ENCODE measurements at regions not wholly inside any gene's neighbourhood (a gene's known extent, or its start where the extent isn't known, plus 50 kb on each side); places are given as distances from the start of the nearest gene placed in this dataset.

DNA sequence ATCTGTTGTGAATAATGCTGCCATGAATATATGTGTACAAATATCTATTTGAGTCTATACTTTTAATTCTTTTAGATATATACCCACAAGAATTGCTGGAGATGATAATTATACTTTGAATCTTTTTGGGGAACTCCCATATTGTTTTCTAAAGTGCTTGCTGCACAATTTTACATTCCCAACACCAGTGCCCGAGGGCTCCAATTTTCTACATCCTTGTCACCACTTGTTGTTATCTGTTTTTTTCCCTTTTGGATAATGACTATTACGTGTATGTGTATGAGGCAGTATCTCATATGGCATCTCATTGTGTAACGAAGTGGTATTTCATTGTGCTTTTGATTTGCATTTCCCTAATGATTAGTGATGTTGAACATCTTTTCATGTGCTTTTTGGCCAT lies 127.1 kb downstream of the SUDS3 start:
- intact Hi-C loops (cut with DNase I): no loop called here
- no peak for TF ChIP-seq EP300 (IDR thresholded peaks at IDR 0.05)
- TF ChIP-seq, protein P1, sequence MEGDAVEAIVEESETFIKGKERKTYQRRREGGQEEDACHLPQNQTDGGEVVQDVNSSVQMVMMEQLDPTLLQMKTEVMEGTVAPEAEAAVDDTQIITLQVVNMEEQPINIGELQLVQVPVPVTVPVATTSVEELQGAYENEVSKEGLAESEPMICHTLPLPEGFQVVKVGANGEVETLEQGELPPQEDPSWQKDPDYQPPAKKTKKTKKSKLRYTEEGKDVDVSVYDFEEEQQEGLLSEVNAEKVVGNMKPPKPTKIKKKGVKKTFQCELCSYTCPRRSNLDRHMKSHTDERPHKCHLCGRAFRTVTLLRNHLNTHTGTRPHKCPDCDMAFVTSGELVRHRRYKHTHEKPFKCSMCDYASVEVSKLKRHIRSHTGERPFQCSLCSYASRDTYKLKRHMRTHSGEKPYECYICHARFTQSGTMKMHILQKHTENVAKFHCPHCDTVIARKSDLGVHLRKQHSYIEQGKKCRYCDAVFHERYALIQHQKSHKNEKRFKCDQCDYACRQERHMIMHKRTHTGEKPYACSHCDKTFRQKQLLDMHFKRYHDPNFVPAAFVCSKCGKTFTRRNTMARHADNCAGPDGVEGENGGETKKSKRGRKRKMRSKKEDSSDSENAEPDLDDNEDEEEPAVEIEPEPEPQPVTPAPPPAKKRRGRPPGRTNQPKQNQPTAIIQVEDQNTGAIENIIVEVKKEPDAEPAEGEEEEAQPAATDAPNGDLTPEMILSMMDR (IDR thresholded peaks at IDR 0.05): no peak
- no peak for TF ChIP-seq POLR2AphosphoS5 (IDR thresholded peaks at IDR 0.05)
- no peak for TF ChIP-seq POLR2A (IDR thresholded peaks at IDR 0.05; ENCODE audit: low read depth)
- Histone ChIP-seq H3K27me3 (no peaks in the 10 kb centered on the region), H3K9me3 (peaks cover 0 to 4% (median 0%) of the 10 kb centered on the region in 4 donors), H3K4me3 (no peak overlapping the region), H3K27ac (replicated peaks in 1 of 4) (no peak overlapping the region), H3K36me3 (no peaks in the 10 kb centered on the region), H3K4me1 (peaks cover under 1 to 9% (median 6%) of the 10 kb centered on the region in 4 donors)
- 91% methylated on average over 3 of the region's 3 CpGs for whole genome bisulfite sequencing
- DNase-seq (ENCODE audit: extremely low spot score): no peak

GRCh38 chr12:118512669-118513068 lies 136.3 kb downstream of the SUDS3 start:
- Histone ChIP-seq H3K36me3 (no peaks in the 10 kb centered on the region), H3K27me3 (no peaks in the 10 kb centered on the region), H3K4me1 (peaks cover 0 to 13% (median 0%) of the 10 kb centered on the region in 4 donors), H3K27ac (replicated peaks in 1 of 4) (no peak overlapping the region), H3K9me3 (no peaks in the 10 kb centered on the region), H3K4me3 (no peak overlapping the region)
- 88% methylated on average over 5 of the region's 5 CpGs for WGBS
- intact Hi-C loops (cut with DNase I): no loop called here
- TF ChIP-seq POLR2AphosphoS5 (IDR thresholded peaks at IDR 0.05) (no peak), EP300 (IDR thresholded peaks at IDR 0.05) (no peak), POLR2A (IDR thresholded peaks at IDR 0.05; ENCODE audit: low read depth) (no peak)
- TF ChIP-seq, protein P1 (IDR thresholded peaks at IDR 0.05): no peak
- no peak for DNase-seq (ENCODE audit: extremely low spot score)

GRCh38 chr12:118513611-118514010 lies 137.3 kb downstream of the SUDS3 start:
- Histone ChIP-seq H3K27me3 (no peaks in the 10 kb centered on the region), H3K36me3 (no peaks in the 10 kb centered on the region), H3K4me3 (no peak overlapping the region), H3K27ac (replicated peaks in 1 of 4) (no peak overlapping the region), H3K9me3 (no peaks in the 10 kb centered on the region), H3K4me1 (peaks cover 0 to 13% (median 0%) of the 10 kb centered on the region in 4 donors)
- no peak for DNase-seq (ENCODE audit: extremely low spot score)
- WGBS: 70% methylated on average over 4 of the region's 4 CpGs
- intact Hi-C loops (cut with DNase I): no loop called here
- TF ChIP-seq EP300 (IDR thresholded peaks at IDR 0.05) (no peak), POLR2AphosphoS5 (IDR thresholded peaks at IDR 0.05) (no peak), POLR2A (IDR thresholded peaks at IDR 0.05; ENCODE audit: low read depth) (no peak)
- TF ChIP-seq, protein P1 (IDR thresholded peaks at IDR 0.05): no peak

DNA sequence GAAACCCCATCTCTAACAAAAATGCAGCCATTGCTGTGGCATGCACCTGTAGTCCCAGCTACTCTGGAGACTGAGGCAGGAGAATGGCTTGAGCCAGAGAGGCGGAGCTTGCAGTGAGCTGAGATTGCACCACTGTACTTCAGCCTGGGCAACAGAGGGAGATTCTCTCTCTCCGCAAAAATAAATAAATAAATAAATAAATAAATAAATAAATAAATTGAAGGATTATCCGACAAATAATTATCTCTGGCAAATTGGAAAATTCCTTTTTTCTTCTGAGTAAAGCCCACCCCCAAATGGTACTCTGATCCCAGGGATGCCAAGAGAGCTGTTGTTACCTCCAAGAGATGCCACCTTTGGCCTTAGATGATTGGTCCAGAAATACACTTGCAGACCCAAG lies 137.9 kb downstream of the SUDS3 start:
- no peak overlapping the region for H3K4me3 ChIP-seq
- no peak for DNase-seq (ENCODE audit: extremely low spot score)
- intact Hi-C loops (cut with DNase I): no loop called here
- no peaks in the 10 kb centered on the region for H3K9me3 ChIP-seq
- no peak for TF ChIP-seq POLR2AphosphoS5 (IDR thresholded peaks at IDR 0.05)
- TF ChIP-seq, protein P1 (IDR thresholded peaks at IDR 0.05): no peak
- no peak for TF ChIP-seq EP300 (IDR thresholded peaks at IDR 0.05)
- TF ChIP-seq POLR2A (IDR thresholded peaks at IDR 0.05; ENCODE audit: low read depth): no peak
- 95% methylated on average over 3 of the region's 3 CpGs for WGBS
- H3K36me3 ChIP-seq: no peaks in the 10 kb centered on the region
- peaks cover 0 to 13% (median 0%) of the 10 kb centered on the region in 4 donors for H3K4me1 ChIP-seq
- H3K27me3 ChIP-seq: no peaks in the 10 kb centered on the region
- H3K27ac ChIP-seq (replicated peaks in 1 of 4): no peak overlapping the region
